Kidney tubule cell (primary cell): ENCODE measurements at regions not wholly inside any gene's neighbourhood (a gene's known extent, or its start where the extent isn't known, plus 50 kb on each side); places are given as distances from the start of the nearest gene placed in this dataset.
A peak's percentile ranks its signal among the peaks of the same experiment; 100 is the strongest.

Source experiments
- DNase-seq: peaks from one replicate; pipeline ENCODE4 v3.0.0-alpha.2; 2018; ENCODE audit warnings: low spot score

GRCh38 chr7:108985037-108985436, 415.4 kb downstream of the DNAJB9 start:
- DNase-seq, result no peak

- no peak for DNase-seq
Observed at GRCh38 chr7:108989319-108989718, 419.6 kb downstream of the DNAJB9 start.

- DNase-seq, result no peak
Observed at GRCh38 chr7:108997480-108997879, 427.8 kb downstream of the DNAJB9 start.

GRCh38 chr7:109003742-109004141, 434.1 kb downstream of the DNAJB9 start:
- peak; percentile 64 for DNase-seq

- no peak for DNase-seq
Observed at GRCh38 chr7:109009636-109010035, 440.0 kb downstream of the DNAJB9 start.

GRCh38 chr7:109020251-109020650, 450.6 kb downstream of the DNAJB9 start:
- DNase-seq, result no peak

GRCh38 chr7:109021390-109021789, 451.7 kb downstream of the DNAJB9 start:
- DNase-seq, result no peak

- no peak for DNase-seq
Observed at GRCh38 chr7:109029866-109030265, 460.2 kb downstream of the DNAJB9 start.

GRCh38 chr7:109044691-109045090, 475.0 kb downstream of the DNAJB9 start:
- no peak for DNase-seq

- no peak for DNase-seq
Observed at GRCh38 chr7:109049366-109049765, 479.7 kb downstream of the DNAJB9 start.

- no peak for DNase-seq
Observed at GRCh38 chr7:109059089-109059488, 489.4 kb downstream of the DNAJB9 start.

- DNase-seq, result no peak
Observed at GRCh38 chr7:109062798-109063197, 493.1 kb downstream of the DNAJB9 start.

GRCh38 chr7:109073543-109073942, 503.9 kb downstream of the DNAJB9 start:
- no peak for DNase-seq

- DNase-seq, result no peak
Observed at GRCh38 chr7:109076396-109076972, 506.8 kb downstream of the DNAJB9 start.

- DNase-seq, result no peak
Observed at GRCh38 chr7:109091042-109091441, 521.4 kb downstream of the DNAJB9 start.

GRCh38 chr7:109092268-109092667, 522.6 kb downstream of the DNAJB9 start:
- DNase-seq, result no peak

GRCh38 chr7:109101332-109101731, 531.7 kb downstream of the DNAJB9 start:
- DNase-seq, result no peak

GRCh38 chr7:109109558-109109957, 539.9 kb downstream of the DNAJB9 start:
- no peak for DNase-seq

GRCh38 chr7:109111086-109111485, 541.4 kb downstream of the DNAJB9 start:
- no peak for DNase-seq

GRCh38 chr7:109121599-109122300, 552.1 kb downstream of the DNAJB9 start:
- no peak for DNase-seq

- DNase-seq, result no peak
Observed at GRCh38 chr7:109125001-109125400, 555.3 kb downstream of the DNAJB9 start.

- peak; percentile 29 for DNase-seq
Observed at GRCh38 chr7:109126404-109127050, 556.9 kb downstream of the DNAJB9 start.

GRCh38 chr7:109127145-109127544, 557.5 kb downstream of the DNAJB9 start:
- DNase-seq, result no peak
